Right lobe of liver (tissue), 4 donors: ENCODE measurements at regions not wholly inside any gene's neighbourhood (a gene's known extent, or its start where the extent isn't known, plus 50 kb on each side); places are given as distances from the start of the nearest gene placed in this dataset.

Experiments used
- POLR2A ChIP-seq: fragments of 450-650 bp; IDR thresholded peaks from one replicate; pipeline ENCODE4 v1.6.1; 2017; ENCODE audit warnings: antibody characterized with exemption, mild to moderate bottlenecking
- TF ChIP-seq, protein P1 (sequence below), 4 donors: fragments of 200-600 bp in 3 of 4; fragments of 450-650 bp in 1 of 4; IDR thresholded peaks; one replicate each; pipeline versions ENCODE4 v1.5.1 to v1.8.0; 2016 to 2022; ENCODE audit warnings: antibody characterized with exemption in 4 of 4, mild to moderate bottlenecking in 2 of 4
- donor health status: DM: no; HTN: no; CAD: no.
- donor health status: DM: no; HTN: no; CAD: no.
- donor health status: DM: no; HTN: yes; CAD: no.

GRCh38 chr6:51093871-51094270 lies 275.2 kb downstream of the TFAP2B start:
- TF ChIP-seq, protein P1, sequence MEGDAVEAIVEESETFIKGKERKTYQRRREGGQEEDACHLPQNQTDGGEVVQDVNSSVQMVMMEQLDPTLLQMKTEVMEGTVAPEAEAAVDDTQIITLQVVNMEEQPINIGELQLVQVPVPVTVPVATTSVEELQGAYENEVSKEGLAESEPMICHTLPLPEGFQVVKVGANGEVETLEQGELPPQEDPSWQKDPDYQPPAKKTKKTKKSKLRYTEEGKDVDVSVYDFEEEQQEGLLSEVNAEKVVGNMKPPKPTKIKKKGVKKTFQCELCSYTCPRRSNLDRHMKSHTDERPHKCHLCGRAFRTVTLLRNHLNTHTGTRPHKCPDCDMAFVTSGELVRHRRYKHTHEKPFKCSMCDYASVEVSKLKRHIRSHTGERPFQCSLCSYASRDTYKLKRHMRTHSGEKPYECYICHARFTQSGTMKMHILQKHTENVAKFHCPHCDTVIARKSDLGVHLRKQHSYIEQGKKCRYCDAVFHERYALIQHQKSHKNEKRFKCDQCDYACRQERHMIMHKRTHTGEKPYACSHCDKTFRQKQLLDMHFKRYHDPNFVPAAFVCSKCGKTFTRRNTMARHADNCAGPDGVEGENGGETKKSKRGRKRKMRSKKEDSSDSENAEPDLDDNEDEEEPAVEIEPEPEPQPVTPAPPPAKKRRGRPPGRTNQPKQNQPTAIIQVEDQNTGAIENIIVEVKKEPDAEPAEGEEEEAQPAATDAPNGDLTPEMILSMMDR (IDR thresholded peaks at IDR 0.05) = no peak
- no peak for TF ChIP-seq POLR2A
